ENCODE measurements at regions not wholly inside any gene's neighbourhood (a gene's known extent, or its start where the extent isn't known, plus 50 kb on each side); places are given as distances from the start of the nearest gene placed in this dataset.

DNA sequence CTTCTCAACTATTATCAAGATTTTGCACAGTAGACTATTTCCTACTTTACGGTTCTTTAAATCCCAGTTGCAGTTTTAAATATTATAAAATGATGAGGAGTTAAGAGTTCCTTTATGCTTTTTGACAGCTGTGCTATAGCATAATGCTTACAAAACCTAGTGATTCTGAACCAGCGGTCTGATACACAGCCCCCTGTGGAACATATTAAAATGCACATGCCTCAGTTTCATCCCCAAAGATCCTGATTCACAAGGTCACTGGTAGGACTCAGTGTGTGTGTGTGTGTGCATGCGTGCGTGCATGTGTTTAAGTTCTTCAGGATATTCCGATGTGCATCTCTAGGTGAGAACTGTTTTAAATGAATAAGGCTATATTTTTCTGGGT is 330.1 kb upstream of the TPM1 start:
- Histone ChIP-seq H2AFZ (ENCODE audit: insufficient read depth, low read depth, low read length, poor library complexity, severe bottlenecking) (no peak overlapping the region), H3K4me2 (replicated peaks; ENCODE audit: low read depth, low read length, poor library complexity, severe bottlenecking) (no peak overlapping the region), H3K36me3 (replicated peaks in 1 of 2; ENCODE audit: control extremely low read depth in 1 of 2, control insufficient read depth in 1 of 2, extremely low read depth in 1 of 2, insufficient read depth in 2 of 2, low read length in 1 of 2) (no peaks in the 10 kb centered on the region), H3K9ac (ENCODE audit: low read length) (no peak overlapping the region), H4K20me1 (ENCODE audit: control insufficient read depth, insufficient read depth, low read length, poor library complexity, severe bottlenecking) (no peaks in the 10 kb centered on the region), H3K4me1 (ENCODE audit: control insufficient read depth in 2 of 2, insufficient read depth in 2 of 2, low read length in 2 of 2) (no peaks in the 10 kb centered on the region), H3K27me3 (replicated peaks in 1 of 4; ENCODE audit: control extremely low read depth in 1 of 4, control insufficient read depth in 3 of 4, insufficient read depth in 4 of 4, low read length in 3 of 4) (no peaks in the 10 kb centered on the region), H3K27ac (ENCODE audit: low read length in 2 of 2) (no peak overlapping the region), H3K4me3 (ENCODE audit: control extremely low read depth in 1 of 5, extremely low read depth in 1 of 5, insufficient read depth in 1 of 5, low read depth in 2 of 5, low read length in 4 of 5) (no peak overlapping the region), H3K79me2 (ENCODE audit: control insufficient read depth, insufficient read depth, low read length) (no peaks in the 10 kb centered on the region), H3K9me3 (ENCODE audit: control extremely low read depth in 1 of 3, control insufficient read depth in 2 of 3, insufficient read depth in 1 of 3, low read length in 2 of 3) (no peaks in the 10 kb centered on the region)
- POLR2A ChIA-PET = no interaction called here
- CTCF ChIA-PET = no interaction called here
- H3K27me3 Mint-ChIP-seq = peaks cover 4% of the 10 kb centered on the region
- no peak for DNase-seq
- WGBS (ENCODE audit: insufficient coverage) = no CpG with 5 or more reads among the region's 5 CpGs
- no peak for ATAC-seq (ENCODE audit: low read depth)
- H3K4me1 Mint-ChIP-seq = no peaks in the 10 kb centered on the region
- no peaks in the 10 kb centered on the region for H3K9me3 Mint-ChIP-seq (ENCODE audit: insufficient read depth)
- no peak overlapping the region for H3K27ac Mint-ChIP-seq
- no peak overlapping the region for H3K4me3 Mint-ChIP-seq
- intact Hi-C loops (cut with micrococcal nuclease) = no loop called here
- no peak for TF ChIP-seq EZH2 (IDR thresholded peaks at IDR 0.05; ENCODE audit: borderline replicate concordance, insufficient read depth, low read depth, low read length, poor library complexity, severe bottlenecking)
- TF ChIP-seq, protein P1, sequence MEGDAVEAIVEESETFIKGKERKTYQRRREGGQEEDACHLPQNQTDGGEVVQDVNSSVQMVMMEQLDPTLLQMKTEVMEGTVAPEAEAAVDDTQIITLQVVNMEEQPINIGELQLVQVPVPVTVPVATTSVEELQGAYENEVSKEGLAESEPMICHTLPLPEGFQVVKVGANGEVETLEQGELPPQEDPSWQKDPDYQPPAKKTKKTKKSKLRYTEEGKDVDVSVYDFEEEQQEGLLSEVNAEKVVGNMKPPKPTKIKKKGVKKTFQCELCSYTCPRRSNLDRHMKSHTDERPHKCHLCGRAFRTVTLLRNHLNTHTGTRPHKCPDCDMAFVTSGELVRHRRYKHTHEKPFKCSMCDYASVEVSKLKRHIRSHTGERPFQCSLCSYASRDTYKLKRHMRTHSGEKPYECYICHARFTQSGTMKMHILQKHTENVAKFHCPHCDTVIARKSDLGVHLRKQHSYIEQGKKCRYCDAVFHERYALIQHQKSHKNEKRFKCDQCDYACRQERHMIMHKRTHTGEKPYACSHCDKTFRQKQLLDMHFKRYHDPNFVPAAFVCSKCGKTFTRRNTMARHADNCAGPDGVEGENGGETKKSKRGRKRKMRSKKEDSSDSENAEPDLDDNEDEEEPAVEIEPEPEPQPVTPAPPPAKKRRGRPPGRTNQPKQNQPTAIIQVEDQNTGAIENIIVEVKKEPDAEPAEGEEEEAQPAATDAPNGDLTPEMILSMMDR (IDR thresholded peaks at IDR 0.05) = no peak

- Histone ChIP-seq H3K36me3 (replicated peaks in 1 of 2; ENCODE audit: control extremely low read depth in 1 of 2, control insufficient read depth in 1 of 2, extremely low read depth in 1 of 2, insufficient read depth in 2 of 2, low read length in 1 of 2) (no peaks in the 10 kb centered on the region), H2AFZ (ENCODE audit: insufficient read depth, low read depth, low read length, poor library complexity, severe bottlenecking) (no peak overlapping the region), H3K4me2 (replicated peaks; ENCODE audit: low read depth, low read length, poor library complexity, severe bottlenecking) (no peak overlapping the region), H3K9ac (ENCODE audit: low read length) (no peak overlapping the region), H3K9me3 (ENCODE audit: control extremely low read depth in 1 of 3, control insufficient read depth in 2 of 3, insufficient read depth in 1 of 3, low read length in 2 of 3) (no peaks in the 10 kb centered on the region), H3K4me3 (ENCODE audit: control extremely low read depth in 1 of 5, extremely low read depth in 1 of 5, insufficient read depth in 1 of 5, low read depth in 2 of 5, low read length in 4 of 5) (no peak overlapping the region), H3K27me3 (replicated peaks in 1 of 4; ENCODE audit: control extremely low read depth in 1 of 4, control insufficient read depth in 3 of 4, insufficient read depth in 4 of 4, low read length in 3 of 4) (no peaks in the 10 kb centered on the region), H4K20me1 (ENCODE audit: control insufficient read depth, insufficient read depth, low read length, poor library complexity, severe bottlenecking) (no peaks in the 10 kb centered on the region), H3K4me1 (ENCODE audit: control insufficient read depth in 2 of 2, insufficient read depth in 2 of 2, low read length in 2 of 2) (no peaks in the 10 kb centered on the region), H3K79me2 (ENCODE audit: control insufficient read depth, insufficient read depth, low read length) (no peaks in the 10 kb centered on the region), H3K27ac (ENCODE audit: low read length in 2 of 2) (no peak overlapping the region)
- Mint-ChIP-seq H3K9me3 (ENCODE audit: insufficient read depth) (no peaks in the 10 kb centered on the region), H3K4me3 (no peak overlapping the region), H3K27ac (no peak overlapping the region), H3K27me3 (no peaks in the 10 kb centered on the region), H3K4me1 (no peaks in the 10 kb centered on the region)
- TF ChIP-seq, protein P1 (IDR thresholded peaks at IDR 0.05) = no peak
- no peak for TF ChIP-seq EZH2 (IDR thresholded peaks at IDR 0.05; ENCODE audit: borderline replicate concordance, insufficient read depth, low read depth, low read length, poor library complexity, severe bottlenecking)
- ChIA-PET POLR2A (no interaction called here), CTCF (no interaction called here)
- no peak for ATAC-seq (ENCODE audit: low read depth)
- no peak for DNase-seq
- intact Hi-C loops (cut with micrococcal nuclease) = no loop called here
Observed at GRCh38 chr15:62715946-62716345, 326.6 kb upstream of the TPM1 start.

Measured in B cell (primary cell).